Heart left ventricle (tissue), 13 donors: ENCODE measurements at regions not wholly inside any gene's neighbourhood (a gene's known extent, or its start where the extent isn't known, plus 50 kb on each side); places are given as distances from the start of the nearest gene placed in this dataset.

Experiments used
- POLR2A ChIP-seq, 2 donors: fragments of 450-650 bp; IDR thresholded peaks; one replicate each; pipeline ENCODE4 v1.6.1; 2017; ENCODE audit warnings: antibody characterized with exemption in 2 of 2, mild to moderate bottlenecking in 2 of 2, moderate library complexity in 2 of 2
- TF ChIP-seq, protein P1 (sequence below), 12 donors: fragments of 200-600 bp; sonication (generic) in 4 of 12; IDR thresholded peaks; one replicate each; pipeline versions ENCODE4 v1.5.0 to v1.8.0; 2018 to 2022; ENCODE audit warnings: antibody characterized with exemption in 12 of 12, mild to moderate bottlenecking in 5 of 12
- donor health status: ischemic (EF 13 %, LVEDD 7.1; RV severe dilation, severe dysfunction).
- donor health status: DM: no; HTN: yes; CAD: no.
- donor health status: DM: no; HTN: no; CAD: no.
- donor health status: ischemic (EF 25% LVEDD 6.9; RV normal size, moderate dysfunction).
- donor health status: ischemic (EF 25% LVEDD 5.7; RV mildly dilated, moderate dysfunction).
- donor health status: ischemic (EF 35%, LVEDD 5.7; RV mildly dilated, moderate dysfunction).
- donor health status: nonischemic (EF 11% LVEDD 7.7; RV severe dilation, severe dysfunction).
- donor health status: DM: yes; HTN: yes; CAD: no.
- donor health status: PGD.
- donor health status: ischemic (EF 29% LVEDD 5.4; RV normal size, mild dysfunction).
- donor health status: nonischemic (EF 23%, LVEDD 6.1; RV moderate dilation, normal function).

DNA sequence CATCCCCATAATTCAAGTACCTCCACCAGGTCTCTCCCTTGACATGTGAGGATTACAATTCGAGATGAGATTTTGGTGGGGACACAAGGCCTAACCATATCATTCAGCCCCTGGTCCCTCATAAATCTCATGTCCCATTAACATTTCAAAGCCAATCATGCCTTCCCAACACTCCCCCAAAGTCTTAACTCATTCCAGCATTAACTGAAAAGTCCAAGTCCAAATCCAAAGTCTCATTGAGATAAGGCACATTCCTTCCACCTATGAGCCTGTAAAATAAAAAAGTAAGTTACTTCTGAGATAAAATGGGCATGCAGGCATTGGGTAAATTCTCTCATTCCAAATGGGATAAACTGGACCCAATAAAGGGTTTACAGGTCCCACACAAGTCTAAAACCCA lies 849.7 kb downstream of the BCL11A start:
- TF ChIP-seq, protein P1, sequence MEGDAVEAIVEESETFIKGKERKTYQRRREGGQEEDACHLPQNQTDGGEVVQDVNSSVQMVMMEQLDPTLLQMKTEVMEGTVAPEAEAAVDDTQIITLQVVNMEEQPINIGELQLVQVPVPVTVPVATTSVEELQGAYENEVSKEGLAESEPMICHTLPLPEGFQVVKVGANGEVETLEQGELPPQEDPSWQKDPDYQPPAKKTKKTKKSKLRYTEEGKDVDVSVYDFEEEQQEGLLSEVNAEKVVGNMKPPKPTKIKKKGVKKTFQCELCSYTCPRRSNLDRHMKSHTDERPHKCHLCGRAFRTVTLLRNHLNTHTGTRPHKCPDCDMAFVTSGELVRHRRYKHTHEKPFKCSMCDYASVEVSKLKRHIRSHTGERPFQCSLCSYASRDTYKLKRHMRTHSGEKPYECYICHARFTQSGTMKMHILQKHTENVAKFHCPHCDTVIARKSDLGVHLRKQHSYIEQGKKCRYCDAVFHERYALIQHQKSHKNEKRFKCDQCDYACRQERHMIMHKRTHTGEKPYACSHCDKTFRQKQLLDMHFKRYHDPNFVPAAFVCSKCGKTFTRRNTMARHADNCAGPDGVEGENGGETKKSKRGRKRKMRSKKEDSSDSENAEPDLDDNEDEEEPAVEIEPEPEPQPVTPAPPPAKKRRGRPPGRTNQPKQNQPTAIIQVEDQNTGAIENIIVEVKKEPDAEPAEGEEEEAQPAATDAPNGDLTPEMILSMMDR (IDR thresholded peaks at IDR 0.05) = no peak
- TF ChIP-seq POLR2A (IDR thresholded peaks at IDR 0.05) = no peak
